MM.1S (cell line): ENCODE measurements at regions not wholly inside any gene's neighbourhood (a gene's known extent, or its start where the extent isn't known, plus 50 kb on each side); places are given as distances from the start of the nearest gene placed in this dataset.

ENCODE experiments used
- EZH2 ChIP-seq: fragments of 300-600 bp; sonication (generic); optimal IDR thresholded peaks from 2 replicates; pipeline ENCODE3; 2017; ENCODE audit warnings: low read depth, mild to moderate bottlenecking, antibody characterized with exemption, low read length, mixed read lengths
- EZH2phosphoT487 ChIP-seq: fragments of 300-600 bp; sonication (generic); IDR thresholded peaks from 2 replicates; pipeline ENCODE4 v1.6.1; 2018; ENCODE audit warnings: antibody characterized with exemption, low read length
- TF ChIP-seq, protein P1 (sequence below): fragments of 300-600 bp; sonication (generic); IDR thresholded peaks from 2 replicates; pipeline ENCODE4 v1.5.1; 2016; ENCODE audit warnings: antibody characterized with exemption, low read length, mixed read lengths

- TF ChIP-seq EZH2 (no peak), EZH2phosphoT487 (no peak)
- TF ChIP-seq, protein P1, sequence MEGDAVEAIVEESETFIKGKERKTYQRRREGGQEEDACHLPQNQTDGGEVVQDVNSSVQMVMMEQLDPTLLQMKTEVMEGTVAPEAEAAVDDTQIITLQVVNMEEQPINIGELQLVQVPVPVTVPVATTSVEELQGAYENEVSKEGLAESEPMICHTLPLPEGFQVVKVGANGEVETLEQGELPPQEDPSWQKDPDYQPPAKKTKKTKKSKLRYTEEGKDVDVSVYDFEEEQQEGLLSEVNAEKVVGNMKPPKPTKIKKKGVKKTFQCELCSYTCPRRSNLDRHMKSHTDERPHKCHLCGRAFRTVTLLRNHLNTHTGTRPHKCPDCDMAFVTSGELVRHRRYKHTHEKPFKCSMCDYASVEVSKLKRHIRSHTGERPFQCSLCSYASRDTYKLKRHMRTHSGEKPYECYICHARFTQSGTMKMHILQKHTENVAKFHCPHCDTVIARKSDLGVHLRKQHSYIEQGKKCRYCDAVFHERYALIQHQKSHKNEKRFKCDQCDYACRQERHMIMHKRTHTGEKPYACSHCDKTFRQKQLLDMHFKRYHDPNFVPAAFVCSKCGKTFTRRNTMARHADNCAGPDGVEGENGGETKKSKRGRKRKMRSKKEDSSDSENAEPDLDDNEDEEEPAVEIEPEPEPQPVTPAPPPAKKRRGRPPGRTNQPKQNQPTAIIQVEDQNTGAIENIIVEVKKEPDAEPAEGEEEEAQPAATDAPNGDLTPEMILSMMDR, result no peak
These were observed 55.8 kb upstream of the EXOC4 start for GRCh38 chr7:133196856-133197612.
